Gastrocnemius medialis (tissue), 4 donors: ENCODE measurements at regions not wholly inside any gene's neighbourhood (a gene's known extent, or its start where the extent isn't known, plus 50 kb on each side); places are given as distances from the start of the nearest gene placed in this dataset.
A peak's percentile ranks its signal among the peaks of the same experiment; 100 is the strongest.

Experiments used
- ATAC-seq, 2 donors: fragments of 150-250 bp; one replicate each; pipeline ENCODE4 v1.9.1; 2016
- DNase-seq, 2 donors: peaks; one replicate each; pipeline ENCODE4 v3.0.0-alpha.2; 2019
- H3K27ac ChIP-seq, 4 donors: fragments of 200-600 bp; sonication (generic); 1 replicate in 1 of 4; 2 replicates in 3 of 4; pipeline ENCODE4 v1.5.1; 2016 to 2018; ENCODE audit warnings: mild to moderate bottlenecking in 2 of 4, moderate library complexity in 1 of 4
- H3K27me3 ChIP-seq, 3 donors: fragments of 200-600 bp; sonication (generic) in 2 of 3; 1 replicate in 1 of 3; 2 replicates in 2 of 3; pipeline versions ENCODE4 v1.5.1 to v1.6.0; 2016 to 2019; ENCODE audit warnings: mild to moderate bottlenecking in 1 of 3, moderate library complexity in 1 of 3
- H3K36me3 ChIP-seq, 2 donors: fragments of 200-600 bp; sonication (generic) in 1 of 2; one replicate each; pipeline ENCODE4 v1.5.1; 2017 to 2018
- H3K4me1 ChIP-seq, 2 donors: fragments of 200-600 bp; sonication (generic) in 1 of 2; one replicate each; pipeline ENCODE4 v1.5.1; 2016 to 2017; ENCODE audit warnings: mild to moderate bottlenecking in 2 of 2
- H3K4me3 ChIP-seq, 4 donors: fragments of 200-600 bp; sonication (generic) in 3 of 4; 1 replicate in 1 of 4; 2 replicates in 3 of 4; pipeline ENCODE4 v1.5.1; 2016 to 2019; ENCODE audit warnings: mild to moderate bottlenecking in 2 of 4
- H3K9me3 ChIP-seq, 3 donors: fragments of 200-600 bp; sonication (generic) in 2 of 3; 1 replicate in 1 of 3; 2 replicates in 2 of 3; pipeline ENCODE4 v1.5.1; 2016 to 2019
- CTCF ChIP-seq, 5 experiments: fragments of 450-650 bp in 3 of 5; fragments of 200-600 bp in 2 of 5; sonication (generic) in 2 of 5; IDR thresholded peaks in 4 of 5; conservative IDR thresholded peaks in 1 of 5; 1 replicate in 4 of 5; 2 replicates in 1 of 5; pipeline ENCODE4 v1.5.1; 2016 to 2019; ENCODE audit warnings: antibody characterized with exemption in 5 of 5, mild to moderate bottlenecking in 3 of 5, moderate library complexity in 3 of 5
- POLR2A ChIP-seq, 2 donors: fragments of 450-650 bp; IDR thresholded peaks; one replicate each; pipeline ENCODE4 v1.6.1; 2017; ENCODE audit warnings: antibody characterized with exemption in 2 of 2, mild to moderate bottlenecking in 2 of 2, moderate library complexity in 2 of 2
- in situ Hi-C, 4 donors: fragments of 200-750 bp; cut with MboI; loops; one replicate each; pipeline versions ENCODE4 v1.15.0 to v1.8.0; 2017; ENCODE audit warnings: low sequenced_read_pairs in 4 of 4
- intact Hi-C: fragments of 100-400 bp; cut with DNase I; formaldehyde crosslinking; loops from one replicate; pipeline ENCODE4 v1.15.1; 2023; ENCODE audit warnings: low total_unique reads

- Histone ChIP-seq H3K27me3 (no peaks in the 10 kb centered on the region), H3K4me1 (no peaks in the 10 kb centered on the region), H3K36me3 (no peaks in the 10 kb centered on the region), H3K9me3 (no peaks in the 10 kb centered on the region), H3K27ac (no peak overlapping the region), H3K4me3 (no peak overlapping the region)
- intact Hi-C loops (no loop called here), in situ Hi-C loops (no loop called here)
- TF ChIP-seq CTCF (IDR thresholded peaks at IDR 0.05 in 4 of 5, conservative IDR thresholded peaks at IDR 0.05 in 1 of 5): no peak
- TF ChIP-seq POLR2A (IDR thresholded peaks at IDR 0.05): no peak
- DNase-seq: no peak
- ATAC-seq: no peak
Measured at GRCh38 chr5:67283275-67283987, 86.8 kb upstream of the CD180 start.

GRCh38 chr5:67281874-67282273 is 85.3 kb upstream of the CD180 start:
- ATAC-seq (no peak), DNase-seq (no peak)
- H3K4me3 ChIP-seq: no peak overlapping the region
- H3K36me3 ChIP-seq: no peaks in the 10 kb centered on the region
- H3K9me3 ChIP-seq: no peaks in the 10 kb centered on the region
- H3K4me1 ChIP-seq: no peaks in the 10 kb centered on the region
- intact Hi-C loops: no loop called here
- no peak overlapping the region for H3K27ac ChIP-seq
- in situ Hi-C loops: no loop called here
- H3K27me3 ChIP-seq: no peaks in the 10 kb centered on the region
- no peak for TF ChIP-seq CTCF (IDR thresholded peaks at IDR 0.05 in 4 of 5, conservative IDR thresholded peaks at IDR 0.05 in 1 of 5)
- no peak for TF ChIP-seq POLR2A (IDR thresholded peaks at IDR 0.05)

GRCh38 chr5:67273689-67274356 is 77.2 kb upstream of the CD180 start:
- ATAC-seq (no peak), DNase-seq (no peak)
- intact Hi-C loops (no loop called here), in situ Hi-C loops (loop anchor here in 1 of 4 donors (25.0 kb wide), 1 partner anchor 538 kb away; no protein-coding TSS in a partner anchor)
- H3K9me3 ChIP-seq: no peaks in the 10 kb centered on the region
- no peak for TF ChIP-seq CTCF (IDR thresholded peaks at IDR 0.05 in 4 of 5, conservative IDR thresholded peaks at IDR 0.05 in 1 of 5)
- no peak for TF ChIP-seq POLR2A (IDR thresholded peaks at IDR 0.05)
- H3K27me3 ChIP-seq: no peaks in the 10 kb centered on the region
- no peaks in the 10 kb centered on the region for H3K36me3 ChIP-seq
- no peak overlapping the region for H3K4me3 ChIP-seq
- H3K4me1 ChIP-seq: peaks cover 9 to 11% of the 10 kb centered on the region in 2 donors
- no peak overlapping the region for H3K27ac ChIP-seq

GRCh38 chr5:67272453-67273130 is 76.0 kb upstream of the CD180 start:
- Histone ChIP-seq H3K9me3 (no peaks in the 10 kb centered on the region), H3K36me3 (no peaks in the 10 kb centered on the region), H3K27ac (no peak overlapping the region), H3K4me1 (peaks cover 20 to 24% of the 10 kb centered on the region in 2 donors), H3K27me3 (no peaks in the 10 kb centered on the region), H3K4me3 (no peak overlapping the region)
- ATAC-seq (no peak), DNase-seq (peak in 1 of 2 donors; percentile 48)
- TF ChIP-seq POLR2A (IDR thresholded peaks at IDR 0.05): no peak
- TF ChIP-seq CTCF (IDR thresholded peaks at IDR 0.05 in 4 of 5, conservative IDR thresholded peaks at IDR 0.05 in 1 of 5): no peak
- in situ Hi-C loops (loop anchor here in 1 of 4 donors (25.0 kb wide), 1 partner anchor 540 kb away; no protein-coding TSS in a partner anchor), intact Hi-C loops (no loop called here)
